GM18907 (cell line): ENCODE measurements at regions not wholly inside any gene's neighbourhood (a gene's known extent, or its start where the extent isn't known, plus 50 kb on each side); places are given as distances from the start of the nearest gene placed in this dataset.

Source experiments
- ATAC-seq: cut with Tn5 transposase; IDR thresholded peaks from one replicate; pipeline ENCODE4 v1.9.1; 2021; ENCODE audit warnings: mild to moderate bottlenecking, moderate library complexity; ENCODE audit not compliant: unreplicated experiment

DNA sequence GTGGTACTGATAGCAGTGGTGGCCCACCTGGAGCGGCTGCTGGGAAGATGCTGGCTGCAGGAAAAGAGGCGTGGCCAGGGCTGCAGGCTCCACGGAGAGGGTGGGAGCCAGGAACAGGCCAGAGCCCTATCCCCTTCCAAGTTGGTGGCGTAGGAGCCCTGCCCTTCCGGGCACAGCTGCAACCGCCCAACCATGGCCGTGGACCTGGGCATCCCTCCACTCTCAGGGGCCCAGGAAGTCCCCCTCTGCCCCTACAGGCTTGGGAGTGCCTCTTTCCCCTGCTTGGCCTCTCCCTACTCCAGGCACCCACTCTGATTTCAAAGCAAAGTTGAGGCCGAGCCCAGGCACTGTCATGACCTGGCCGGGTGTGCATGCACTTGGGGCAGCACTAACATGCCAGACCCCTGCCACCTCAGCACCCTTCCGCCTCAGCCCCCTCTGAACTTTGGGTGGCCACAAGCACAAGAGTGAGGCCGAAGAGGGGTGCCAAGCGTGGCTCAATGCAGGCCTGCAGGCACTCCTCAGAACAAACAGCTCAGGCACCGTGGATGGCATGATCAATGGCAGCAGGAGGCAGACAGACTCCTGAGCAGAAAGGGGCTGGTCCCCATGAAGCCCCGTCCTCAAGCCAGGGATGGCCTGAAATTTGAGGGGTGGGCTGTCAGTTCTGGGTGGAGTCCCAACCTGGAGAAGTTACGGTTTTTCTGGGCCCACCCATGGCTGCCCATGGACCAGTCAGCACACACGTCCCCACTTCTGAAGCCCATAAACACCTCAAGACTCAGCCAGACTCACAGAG, 164.9 kb upstream of the PRNP start:
- no peak for ATAC-seq

DNA sequence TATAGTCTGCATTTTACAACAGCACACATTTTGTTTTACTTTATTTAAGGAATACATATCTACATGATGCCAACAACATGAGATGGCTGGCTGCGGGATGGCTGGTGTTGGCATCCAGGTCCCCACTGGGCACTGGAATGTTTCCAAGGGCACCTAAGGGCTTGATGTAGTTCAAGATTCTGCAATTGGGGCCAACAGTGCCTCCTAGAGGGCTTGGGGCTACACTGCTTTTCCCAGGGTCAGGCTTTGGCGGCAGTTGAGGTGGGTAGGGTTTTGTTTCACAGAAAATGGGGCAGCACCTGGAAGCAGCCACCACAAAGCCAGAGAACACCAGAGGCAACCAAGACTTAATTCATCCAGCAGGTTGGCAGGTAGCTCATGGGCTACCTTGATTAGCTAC, 166.7 kb upstream of the PRNP start:
- ATAC-seq, result no peak

DNA sequence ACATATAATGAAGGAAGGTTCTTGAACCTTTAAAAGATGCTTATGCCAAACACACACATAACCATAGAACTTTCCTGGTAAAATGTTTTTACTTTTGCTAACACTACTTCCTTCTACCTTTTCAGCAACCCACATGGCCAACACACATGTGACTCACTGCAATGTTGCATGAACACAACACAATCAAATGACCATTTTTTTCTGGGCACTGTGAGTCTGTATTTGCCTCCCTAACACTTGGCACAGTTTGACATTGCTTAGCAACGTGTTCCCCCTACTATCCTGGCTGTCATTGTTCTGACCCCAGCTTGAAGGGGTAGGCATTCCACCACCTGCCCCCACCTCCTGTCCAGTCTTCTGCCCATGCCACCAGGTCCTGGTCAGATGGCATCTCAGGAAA, 169.4 kb upstream of the PRNP start:
- ATAC-seq, result no peak

DNA sequence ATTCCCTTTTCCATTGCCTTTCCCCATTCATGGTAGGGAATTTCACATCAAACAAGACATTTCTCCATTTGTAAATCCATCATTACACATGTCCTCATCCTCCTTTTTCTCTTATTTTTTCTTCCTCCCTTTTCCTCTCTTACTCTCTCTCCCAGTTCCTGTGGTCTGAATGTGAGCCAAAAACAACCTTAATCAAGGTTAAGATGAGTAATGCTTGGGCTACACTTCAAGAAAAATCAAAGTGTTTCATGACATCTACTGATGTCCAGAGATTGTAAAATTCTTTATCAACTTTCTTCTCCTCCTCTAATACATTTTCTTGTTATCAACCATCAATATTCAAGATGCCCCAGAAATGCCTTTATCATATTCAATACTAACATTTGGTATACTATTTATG, 172.5 kb upstream of the PRNP start:
- no peak for ATAC-seq

DNA sequence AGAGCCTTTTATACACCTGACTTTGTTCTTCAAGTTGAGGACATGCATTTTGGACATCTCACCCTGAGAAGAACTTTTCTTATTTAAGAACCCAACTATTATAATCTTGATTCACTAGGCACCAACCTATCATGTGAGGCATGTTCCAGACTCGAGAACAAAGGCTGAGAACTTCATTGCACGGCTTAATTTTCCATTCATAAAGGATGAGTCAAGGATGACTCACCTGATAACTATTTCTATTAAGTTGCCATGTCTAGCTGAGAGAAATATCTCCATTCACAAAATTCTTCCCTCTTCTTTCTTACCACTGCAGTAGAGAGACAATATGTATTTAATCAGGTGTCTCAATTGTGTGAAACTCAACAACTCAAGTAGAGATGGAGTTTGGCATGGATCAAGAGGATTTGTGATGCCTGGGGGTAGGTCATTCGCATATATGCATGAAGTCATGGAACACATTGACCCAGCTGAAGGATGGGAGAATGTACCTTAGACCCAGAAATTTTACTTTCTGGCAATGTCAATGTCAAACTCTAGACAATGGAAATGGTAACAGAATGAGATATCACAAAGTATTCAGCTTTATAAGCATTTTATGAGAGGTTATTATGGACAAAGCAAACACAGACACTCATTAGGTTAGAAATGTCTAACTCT, 173.2 kb upstream of the PRNP start:
- ATAC-seq, result no peak

DNA sequence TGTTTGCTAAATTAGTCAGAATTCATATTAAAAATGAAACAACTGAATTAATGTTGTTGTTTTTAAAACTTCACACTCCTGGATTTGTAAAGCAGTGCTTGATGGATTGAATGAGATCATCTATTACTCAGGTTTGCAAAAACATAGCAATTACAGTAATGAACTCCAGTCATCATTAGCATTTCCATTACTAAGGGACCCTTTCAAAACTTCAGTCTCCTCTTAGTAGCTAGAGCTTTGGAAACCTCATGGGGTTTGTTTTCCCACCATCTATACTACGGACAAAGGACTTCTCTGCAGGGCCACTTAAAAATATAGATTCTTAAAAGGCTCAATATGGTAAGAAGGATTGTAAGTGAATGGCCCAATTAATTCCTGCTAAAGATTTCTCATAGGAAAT, 174.5 kb upstream of the PRNP start:
- no peak for ATAC-seq

DNA sequence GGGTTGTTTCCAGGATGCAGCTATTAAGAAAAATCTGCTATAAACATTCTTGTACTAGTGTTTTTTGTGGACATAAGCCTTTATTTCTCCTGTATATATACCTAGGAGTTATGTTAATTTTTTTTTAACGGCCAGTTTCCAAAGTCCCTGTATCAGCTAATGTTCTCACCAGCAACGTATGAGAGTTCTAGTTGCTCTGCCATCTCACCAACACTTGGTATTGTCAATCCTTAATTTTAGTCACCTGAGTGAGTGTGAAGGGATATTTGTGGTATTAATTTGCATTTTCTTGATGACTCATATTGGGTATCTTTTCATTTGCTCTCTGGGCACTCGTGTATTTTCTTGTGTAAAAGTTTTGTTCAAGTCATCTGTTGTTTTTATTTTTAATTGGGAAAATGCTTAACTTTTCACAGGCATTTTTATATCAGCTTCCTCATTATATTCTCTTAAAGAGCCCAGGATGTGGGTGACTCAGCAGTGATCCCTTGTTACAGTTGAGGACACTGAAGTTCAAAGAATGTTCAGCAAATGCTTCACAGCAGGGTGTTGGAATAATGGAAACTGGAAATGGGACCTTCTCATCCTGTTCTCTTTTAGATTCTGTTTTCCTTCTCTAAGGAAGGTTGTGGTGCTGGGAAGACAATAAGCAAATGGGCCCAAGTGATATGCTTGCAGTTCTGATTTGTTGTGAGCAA, 176.3 kb upstream of the PRNP start:
- no peak for ATAC-seq

DNA sequence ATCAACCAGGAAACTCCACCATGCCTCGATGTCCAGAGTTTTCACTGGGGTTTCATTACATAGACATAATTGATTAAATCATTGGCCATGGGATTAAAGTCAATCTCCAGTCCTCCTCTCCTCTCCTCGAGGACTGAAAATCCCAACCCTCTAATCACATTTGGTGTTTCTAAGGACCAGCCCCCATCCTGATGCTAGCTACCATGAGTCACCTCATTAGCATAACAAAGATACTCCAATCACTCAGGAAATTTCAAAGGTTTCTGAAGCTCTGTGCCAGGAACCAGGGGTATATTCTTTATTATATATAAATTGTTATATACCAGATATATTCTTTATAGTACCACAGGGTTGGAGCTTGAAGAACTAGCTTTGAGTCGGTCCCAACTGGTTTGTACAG, 177.5 kb upstream of the PRNP start:
- ATAC-seq, result no peak

DNA sequence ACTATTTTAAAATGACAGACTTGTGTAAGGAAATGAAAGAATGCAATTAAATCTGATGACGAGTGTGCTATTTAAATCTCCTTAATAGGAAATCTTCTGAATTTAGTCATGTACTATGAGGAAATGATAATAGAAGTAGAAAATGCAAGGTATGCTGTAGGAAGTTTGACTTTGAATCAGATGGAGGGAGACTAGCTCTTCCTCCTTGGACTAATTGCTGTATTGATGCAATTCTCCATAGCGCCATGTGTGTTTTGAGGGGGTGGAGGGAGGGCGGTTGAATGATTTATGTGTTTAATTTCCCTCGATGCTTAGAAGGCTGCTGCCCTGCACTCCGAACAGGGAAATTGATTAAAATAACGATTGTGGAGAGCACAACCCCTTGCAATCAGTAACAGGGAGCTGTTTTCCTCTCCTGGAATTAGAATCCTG, 179.0 kb upstream of the PRNP start:
- ATAC-seq, result no peak

DNA sequence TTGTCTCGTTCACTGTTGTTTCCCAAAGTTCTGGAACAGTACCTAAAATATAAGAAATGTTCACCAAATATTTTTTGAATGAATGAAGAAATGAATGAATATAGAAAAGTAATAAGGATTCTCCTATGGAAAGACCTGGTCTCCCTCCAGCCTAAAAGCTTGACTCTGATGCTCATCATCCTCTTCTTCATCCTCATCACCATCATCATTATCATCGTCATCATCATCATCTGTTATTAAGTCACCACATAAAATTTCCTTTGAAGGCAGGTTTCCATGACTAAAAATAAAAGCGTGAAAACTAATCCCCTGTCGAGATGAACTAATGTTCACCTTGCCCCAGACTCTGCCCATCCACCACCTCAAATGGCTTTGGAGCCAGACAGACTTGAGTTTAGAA, 181.4 kb upstream of the PRNP start:
- no peak for ATAC-seq

DNA sequence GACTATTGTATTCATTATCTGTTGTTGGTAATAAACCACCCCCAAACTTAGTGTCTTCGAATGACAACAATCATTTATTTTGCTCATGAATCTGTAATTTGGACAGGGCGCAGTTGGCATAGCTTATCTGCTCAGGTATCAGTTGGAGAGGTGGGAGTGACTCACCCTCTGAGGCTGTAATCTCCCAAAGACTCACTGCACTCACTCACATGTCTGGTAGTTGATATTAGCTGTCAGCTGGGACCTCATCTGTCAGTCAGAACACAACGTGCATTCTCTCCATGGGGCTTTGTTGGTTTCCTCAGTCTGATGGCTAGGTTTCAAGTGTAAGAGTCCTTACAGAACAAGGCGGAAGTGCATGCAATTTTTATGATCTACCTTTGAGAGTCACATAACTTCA, 183.5 kb upstream of the PRNP start:
- no peak for ATAC-seq

DNA sequence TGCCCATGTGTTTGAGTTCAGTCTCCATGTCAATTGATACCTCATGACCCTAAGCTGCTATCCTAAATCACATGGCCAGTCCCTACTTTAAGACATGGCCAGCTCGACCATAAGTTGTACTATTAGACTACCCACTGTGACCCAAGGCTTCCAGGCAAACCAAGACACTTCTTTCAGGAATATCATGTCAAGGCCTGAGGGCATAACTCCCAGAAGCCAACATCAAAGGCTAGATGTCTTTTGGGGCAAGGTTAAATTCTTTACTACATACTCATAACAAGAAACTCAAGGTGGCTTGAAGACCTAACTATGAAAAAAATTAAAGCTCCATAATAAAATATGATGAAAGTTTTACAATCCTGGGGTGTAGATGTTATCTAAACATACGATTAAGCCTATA, 192.9 kb upstream of the PRNP start:
- ATAC-seq, result no peak

DNA sequence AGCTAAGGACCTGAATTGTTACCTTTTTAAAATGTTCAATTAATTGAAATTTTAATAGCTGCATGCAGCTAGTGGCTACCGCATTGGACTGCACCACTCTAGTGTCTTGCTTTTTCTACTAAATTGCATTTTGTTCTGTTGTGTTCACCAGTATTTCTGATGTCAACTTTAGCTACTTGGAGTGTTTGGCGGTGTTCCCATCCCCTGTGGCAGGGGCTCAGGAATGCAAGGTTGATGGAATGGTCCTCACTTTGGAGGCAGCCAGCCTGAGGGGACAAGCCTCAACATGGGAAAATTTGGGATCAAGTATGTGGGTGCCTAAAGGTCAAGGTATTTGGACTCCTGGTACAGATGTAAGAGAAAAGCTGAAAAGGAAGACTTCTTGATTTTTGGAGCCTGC, 194.6 kb upstream of the PRNP start:
- no peak for ATAC-seq

DNA sequence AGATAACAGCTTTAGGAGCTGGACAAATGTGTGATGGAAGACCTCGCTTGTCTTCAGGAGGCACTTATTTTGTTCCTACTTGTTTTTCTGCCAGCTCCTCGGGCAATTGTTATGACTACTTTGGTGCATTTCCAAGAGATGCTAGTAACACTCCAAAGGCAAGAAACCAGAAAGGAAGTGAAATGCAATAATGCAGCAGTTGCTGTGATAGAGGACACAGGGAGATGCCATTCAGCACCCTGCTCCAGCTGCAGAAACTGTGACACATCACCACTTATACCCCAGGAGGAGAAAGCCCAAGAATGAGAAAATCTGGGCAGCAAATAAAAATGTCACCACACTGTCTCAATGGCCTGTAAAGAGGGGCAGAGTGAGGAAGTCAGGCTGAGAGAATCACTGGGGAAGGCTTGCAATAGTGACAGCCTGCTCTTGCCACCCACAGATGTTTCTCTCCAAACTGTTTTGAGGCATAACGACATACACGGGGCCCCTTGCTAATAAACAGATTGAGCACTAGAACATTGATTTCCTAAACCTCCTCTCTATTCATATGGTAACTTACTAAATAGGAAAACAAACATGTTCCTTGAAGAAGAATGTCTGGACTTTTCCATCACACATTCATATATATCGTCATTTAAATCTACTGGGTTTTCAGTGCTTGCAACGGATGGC, 195.5 kb upstream of the PRNP start:
- ATAC-seq, result no peak

DNA sequence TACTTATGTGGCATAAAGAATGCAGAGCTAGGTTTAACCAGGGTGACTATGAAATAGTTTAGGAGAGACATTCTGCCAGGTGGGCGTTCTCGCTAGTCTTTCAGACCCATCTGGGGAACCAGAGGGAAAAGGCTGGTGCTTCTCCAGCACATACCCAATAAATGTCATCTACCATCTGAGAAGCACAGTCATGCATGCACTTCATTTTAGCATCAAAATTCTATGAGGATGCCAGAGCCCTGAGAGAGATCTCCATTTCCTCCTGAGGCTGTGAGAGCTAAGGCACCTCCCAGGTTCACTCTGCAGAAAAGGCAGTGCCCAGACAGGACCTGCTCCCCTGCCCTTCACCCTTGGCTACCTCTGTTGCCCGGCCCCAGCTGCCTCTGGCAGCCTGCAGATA, 196.2 kb upstream of the PRNP start:
- ATAC-seq, result no peak

DNA sequence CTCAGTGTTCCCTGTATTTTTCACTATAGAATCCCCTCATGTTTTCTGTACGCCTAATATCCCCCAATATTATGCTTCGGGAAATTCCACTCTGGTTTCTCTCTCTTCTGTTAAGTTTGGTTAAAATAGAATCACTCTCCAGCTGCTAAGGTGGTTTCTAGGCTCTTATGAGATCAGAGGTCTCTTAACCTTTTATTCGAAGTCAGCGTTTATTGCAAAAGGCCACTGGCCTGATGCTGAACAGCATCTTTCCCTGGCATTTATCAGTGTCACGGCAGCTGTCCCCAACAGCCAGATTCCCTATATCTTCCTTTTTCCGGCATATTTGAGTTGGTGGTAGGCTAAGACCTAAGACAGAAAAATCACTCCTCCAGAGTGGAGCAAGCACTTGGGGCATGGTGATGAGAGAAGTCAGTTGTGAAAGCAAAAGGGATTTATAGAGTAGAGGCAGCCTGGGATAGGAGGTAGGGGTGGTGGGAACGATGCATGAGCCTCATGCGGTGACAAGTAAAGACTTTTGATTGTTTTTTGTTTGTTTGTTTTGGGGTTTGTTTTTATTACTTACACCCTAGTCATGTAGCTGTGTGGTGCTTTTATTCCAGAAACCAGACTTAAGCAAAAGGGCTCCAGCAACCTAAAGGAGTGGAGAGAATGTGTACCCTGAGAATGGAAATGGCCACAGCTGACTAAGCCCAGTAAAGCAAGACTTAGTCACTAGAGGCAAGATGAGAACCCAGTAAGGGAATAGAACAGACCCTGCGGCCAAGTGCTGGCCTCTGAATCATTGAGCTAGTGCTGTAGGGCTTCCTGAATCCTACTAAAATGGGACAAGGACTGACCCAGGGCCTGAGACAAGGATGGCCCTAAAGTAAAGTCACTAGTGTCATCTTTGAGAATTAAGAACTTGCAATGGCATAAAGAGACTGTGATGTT, 197.6 kb upstream of the PRNP start:
- ATAC-seq, result no peak

DNA sequence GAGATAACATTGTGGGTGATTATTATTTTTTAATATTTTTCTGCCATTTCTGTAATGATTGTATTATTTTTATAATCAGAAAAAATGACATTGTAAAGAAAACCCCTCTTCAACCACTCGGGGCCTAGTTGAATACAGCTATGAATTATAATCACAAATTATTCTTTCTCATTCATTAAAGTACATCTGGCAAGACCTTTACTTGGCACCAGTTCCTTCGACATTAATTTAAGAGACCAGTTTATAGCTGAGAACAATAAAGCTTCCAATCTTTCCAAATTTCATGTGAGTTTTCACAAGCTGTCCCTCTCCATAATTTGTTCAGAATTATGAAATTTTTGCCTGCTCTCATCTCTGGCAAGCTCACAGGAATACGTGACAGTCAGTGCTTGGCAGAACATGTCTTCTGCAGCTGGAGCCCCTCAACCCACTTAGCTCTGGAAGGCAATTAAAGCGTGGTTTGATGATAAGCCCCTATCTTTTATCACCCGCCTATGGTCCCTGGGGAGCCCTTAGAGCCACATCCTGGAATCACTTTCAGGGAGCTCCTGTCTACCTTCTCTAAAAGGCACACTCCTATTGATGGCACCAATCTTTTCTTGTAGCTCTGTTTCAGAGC, 201.8 kb upstream of the PRNP start:
- no peak for ATAC-seq

DNA sequence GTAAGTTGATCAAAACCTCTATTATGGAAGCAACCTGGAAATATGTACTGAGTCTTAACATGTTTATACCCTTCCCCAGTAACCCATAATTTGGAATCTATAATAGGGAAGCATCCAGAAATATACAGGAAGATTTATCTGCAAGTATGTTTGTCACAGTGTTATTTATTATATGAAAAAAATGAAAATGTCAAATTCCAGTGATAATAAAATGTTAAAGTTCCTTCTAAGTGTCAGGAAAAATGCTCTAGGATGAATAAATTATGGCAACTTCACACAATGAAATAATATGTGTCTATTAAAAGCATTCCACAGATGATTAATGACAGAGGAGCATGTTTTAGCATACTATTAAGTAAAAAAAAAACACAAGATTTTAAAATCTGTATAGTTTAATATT, 202.3 kb upstream of the PRNP start:
- ATAC-seq, result no peak

DNA sequence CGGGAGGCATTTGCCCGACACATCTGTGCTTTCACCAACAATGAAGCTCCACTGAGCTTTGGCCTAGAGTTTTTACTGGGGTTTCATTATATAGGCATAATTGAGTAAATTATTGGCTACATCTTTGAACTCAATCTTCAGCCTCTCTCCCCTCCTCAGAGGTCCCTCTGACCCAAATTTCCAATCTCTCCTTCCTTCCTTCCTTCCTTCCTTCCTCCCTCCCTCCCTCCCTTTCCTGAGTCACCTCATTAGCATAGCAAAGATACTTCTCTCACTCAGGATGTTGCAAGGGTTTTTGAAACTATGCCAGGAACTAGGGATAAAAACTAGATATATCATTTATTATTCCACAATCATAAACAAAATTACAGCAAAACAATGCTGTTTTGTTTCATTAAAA, 202.8 kb upstream of the PRNP start:
- no peak for ATAC-seq

DNA sequence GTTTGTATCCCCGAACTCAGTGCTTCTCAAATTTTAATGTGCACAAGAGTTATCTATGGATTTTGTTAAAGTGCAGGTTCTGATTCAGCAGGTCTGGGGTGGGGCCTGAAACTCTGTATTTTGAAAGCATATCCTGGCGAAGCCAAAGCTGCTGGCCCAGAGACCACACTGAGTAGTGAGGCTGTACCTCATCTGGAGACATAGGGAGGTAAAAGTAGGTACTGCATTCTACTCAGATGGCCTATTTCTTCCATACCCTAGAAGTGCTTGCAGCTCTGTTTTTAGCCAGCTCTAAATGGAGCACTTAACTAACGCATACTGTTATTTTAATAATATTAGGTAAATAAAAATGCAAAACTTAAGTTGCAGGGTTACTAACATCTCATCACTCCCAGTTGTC, 206.2 kb upstream of the PRNP start:
- no peak for ATAC-seq
